ENCODE measurements at regions not wholly inside any gene's neighbourhood (a gene's known extent, or its start where the extent isn't known, plus 50 kb on each side); places are given as distances from the start of the nearest gene placed in this dataset.

GRCh38 chr1:232146514-232146913, 483.4 kb downstream of the SIPA1L2 start:
- no peak for ATAC-seq
- H3K9me3 ChIP-seq, result no peaks in the 10 kb centered on the region
- TF ChIP-seq CTCF (IDR thresholded peaks at IDR 0.05) (no peak), POLR2AphosphoS5 (IDR thresholded peaks at IDR 0.05) (no peak), POLR2A (IDR thresholded peaks at IDR 0.05) (no peak), EP300 (IDR thresholded peaks at IDR 0.05) (no peak)
- H3K36me3 ChIP-seq, result no peaks in the 10 kb centered on the region
- 98 to 100% methylated on average over 1 to 3 of the region's 3 CpGs for WGBS, 2 donors (ENCODE audit: low coverage in 1 of 2)
- no peak overlapping the region for H3K27ac ChIP-seq
- peaks cover 0 to 27% (median 9%) of the 10 kb centered on the region in 3 donors for H3K4me1 ChIP-seq
- H3K27me3 ChIP-seq, result no peaks in the 10 kb centered on the region
- H3K4me3 ChIP-seq, result no peak overlapping the region

- no peak for ATAC-seq
- Histone ChIP-seq H3K9me3 (peaks cover 0 to 3% (median 0%) of the 10 kb centered on the region in 3 donors), H3K4me3 (no peak overlapping the region), H3K27ac (no peak overlapping the region), H3K27me3 (no peaks in the 10 kb centered on the region), H3K4me1 (peaks cover 0 to 27% (median 9%) of the 10 kb centered on the region in 3 donors), H3K36me3 (no peaks in the 10 kb centered on the region)
- TF ChIP-seq POLR2AphosphoS5 (IDR thresholded peaks at IDR 0.05) (no peak), CTCF (IDR thresholded peaks at IDR 0.05) (no peak), POLR2A (IDR thresholded peaks at IDR 0.05) (no peak), EP300 (IDR thresholded peaks at IDR 0.05) (no peak)
- WGBS, 2 donors (ENCODE audit: low coverage in 1 of 2), result 25 to 62% methylated on average over 1 to 2 of the region's 2 CpGs
Measured at GRCh38 chr1:232145768-232146167, 484.2 kb downstream of the SIPA1L2 start.

- Histone ChIP-seq H3K9me3 (peaks cover 0 to 4% (median 0%) of the 10 kb centered on the region in 3 donors), H3K4me3 (no peak overlapping the region), H3K36me3 (no peaks in the 10 kb centered on the region), H3K27ac (no peak overlapping the region), H3K4me1 (peaks cover 0 to 26% (median 9%) of the 10 kb centered on the region in 3 donors), H3K27me3 (no peaks in the 10 kb centered on the region)
- WGBS, 2 donors (ENCODE audit: low coverage in 1 of 2), result 93 to 95% methylated on average over 3 to 4 of the region's 8 CpGs
- ATAC-seq, result no peak
- TF ChIP-seq POLR2A (IDR thresholded peaks at IDR 0.05) (no peak), EP300 (IDR thresholded peaks at IDR 0.05) (no peak), POLR2AphosphoS5 (IDR thresholded peaks at IDR 0.05) (no peak), CTCF (IDR thresholded peaks at IDR 0.05) (no peak)
Measured at GRCh38 chr1:232144696-232145230, 485.2 kb downstream of the SIPA1L2 start.

DNA sequence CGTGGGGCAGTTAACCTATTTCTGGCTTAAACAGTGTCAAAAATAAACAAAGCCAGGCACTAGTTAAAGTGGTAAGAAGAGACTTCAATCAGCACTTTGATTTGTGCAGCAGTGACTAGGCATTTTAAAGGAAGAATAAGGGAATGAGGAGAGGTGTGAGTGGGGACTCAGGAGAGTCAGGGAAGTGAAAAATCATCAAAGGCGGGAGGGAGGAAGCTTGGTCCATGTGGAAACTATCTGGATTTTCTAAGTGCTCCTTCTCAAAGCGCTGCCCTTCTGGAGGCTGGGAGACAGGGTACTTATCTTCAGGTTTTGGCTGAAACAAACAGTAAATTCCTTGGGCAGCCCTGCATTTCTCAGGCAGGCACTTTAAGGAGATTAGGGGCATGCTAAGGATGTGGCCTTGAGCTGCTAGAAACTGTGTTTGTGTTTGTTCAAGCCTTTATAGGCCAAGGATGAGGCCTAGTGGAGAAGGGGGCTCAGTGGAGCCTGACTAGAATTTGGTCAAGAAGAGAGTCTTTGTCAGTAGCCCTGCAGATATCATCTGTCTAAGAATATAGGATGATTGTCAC, 486.5 kb downstream of the SIPA1L2 start:
- Histone ChIP-seq H3K27me3 (no peaks in the 10 kb centered on the region), H3K27ac (peak overlapping the region; percentile 9 to 75 (median 72)), H3K4me1 (peaks cover 0 to 14% (median 5%) of the 10 kb centered on the region in 3 donors), H3K4me3 (no peak overlapping the region), H3K36me3 (no peaks in the 10 kb centered on the region), H3K9me3 (peaks cover 0 to 4% (median 0%) of the 10 kb centered on the region in 3 donors)
- TF ChIP-seq POLR2AphosphoS5 (IDR thresholded peaks at IDR 0.05), result no peak
- TF ChIP-seq POLR2A (IDR thresholded peaks at IDR 0.05), result no peak
- no peak for TF ChIP-seq CTCF (IDR thresholded peaks at IDR 0.05)
- TF ChIP-seq EP300 (IDR thresholded peaks at IDR 0.05), result no peak
- no peak for ATAC-seq
- WGBS, 2 donors (ENCODE audit: low coverage in 1 of 2), result 60 to 100% methylated on average over 1 to 3 of the region's 3 CpGs

Measured in gastroesophageal sphincter (tissue), 4 donors.